ENCODE measurements at regions not wholly inside any gene's neighbourhood (a gene's known extent, or its start where the extent isn't known, plus 50 kb on each side); places are given as distances from the start of the nearest gene placed in this dataset.

DNA sequence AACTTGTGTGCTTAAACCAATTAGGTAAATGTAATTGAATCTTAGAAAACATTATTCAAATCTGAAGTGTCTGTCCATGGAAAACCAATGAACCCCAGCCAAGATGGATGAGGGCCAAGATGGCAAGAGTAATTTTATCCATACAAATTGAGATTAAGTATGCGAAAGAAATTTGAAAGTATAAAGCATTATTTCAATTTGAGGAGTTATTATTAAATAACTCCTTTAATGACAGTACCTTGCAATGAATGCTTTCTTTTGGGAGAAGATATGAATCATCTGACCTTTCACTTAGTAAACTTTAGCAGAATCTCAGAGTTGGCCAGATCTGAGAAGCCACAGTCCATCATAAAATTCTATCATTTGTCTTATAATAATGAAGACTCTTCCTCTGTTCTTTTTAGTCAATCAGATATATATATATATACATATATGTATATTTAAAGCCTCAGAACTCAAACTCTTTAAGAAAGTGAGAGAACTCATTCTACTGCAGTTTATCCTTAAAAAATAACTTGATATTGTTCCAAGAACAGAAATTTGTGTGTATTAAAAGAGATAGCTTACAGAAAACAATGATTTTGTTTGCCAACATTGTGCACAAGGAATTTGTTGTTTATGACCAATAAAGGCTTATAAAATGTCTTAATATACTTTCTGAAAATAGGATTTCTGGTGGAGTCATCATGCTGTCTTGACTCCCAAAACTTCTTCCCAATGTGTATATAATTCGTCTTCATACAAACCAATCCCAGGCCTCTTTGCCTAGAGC is 434.8 kb upstream of the THBS1 start:
- peaks cover 0 to 5% of the 10 kb centered on the region in 2 donors for H3K27me3 Mint-ChIP-seq
- ATAC-seq (replicated peaks) (no peak), DNase-seq (no peak)
- no peak overlapping the region for H3K27ac Mint-ChIP-seq
- peaks cover 0 to 2% of the 10 kb centered on the region in 2 donors for H3K9me3 Mint-ChIP-seq
- no peak overlapping the region for H3K4me3 Mint-ChIP-seq
- H3K4me1 Mint-ChIP-seq: peaks cover 0 to 5% of the 10 kb centered on the region in 2 donors
- H3K36me3 Mint-ChIP-seq: no peaks in the 10 kb centered on the region

GRCh38 chr15:39149636-39150150 is 431.2 kb upstream of the THBS1 start:
- Mint-ChIP-seq H3K27ac (no peak overlapping the region), H3K27me3 (peaks cover 0 to 8% of the 10 kb centered on the region in 2 donors), H3K36me3 (no peaks in the 10 kb centered on the region), H3K4me3 (no peak overlapping the region), H3K4me1 (no peaks in the 10 kb centered on the region), H3K9me3 (no peaks in the 10 kb centered on the region)
- ATAC-seq (replicated peaks) (no peak), DNase-seq (no peak)

DNA sequence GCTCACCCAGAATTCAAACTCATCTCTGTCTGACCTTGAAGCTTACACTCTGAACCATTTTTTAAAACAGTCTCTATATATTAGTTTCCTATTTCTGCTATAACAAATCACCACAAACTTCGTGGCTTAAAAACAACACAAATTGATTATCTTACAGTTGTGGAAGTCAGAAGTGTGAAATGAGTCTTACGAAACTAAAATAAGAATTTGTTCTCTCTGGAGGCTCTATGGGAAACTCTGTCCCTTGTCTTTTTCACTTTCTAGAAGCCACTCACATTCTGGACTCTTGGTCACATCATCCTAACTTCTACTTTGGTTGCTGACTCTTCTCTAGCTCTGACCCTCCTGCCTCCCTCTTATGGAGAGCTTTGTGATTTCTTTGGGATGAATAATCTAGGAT is 429.3 kb upstream of the THBS1 start:
- Mint-ChIP-seq H3K36me3 (no peaks in the 10 kb centered on the region), H3K27me3 (peaks cover 0 to 10% of the 10 kb centered on the region in 2 donors), H3K4me1 (no peaks in the 10 kb centered on the region), H3K9me3 (no peaks in the 10 kb centered on the region), H3K27ac (no peak overlapping the region), H3K4me3 (no peak overlapping the region)
- ATAC-seq (replicated peaks) (no peak), DNase-seq (no peak)

- no peaks in the 10 kb centered on the region for H3K36me3 Mint-ChIP-seq
- H3K27me3 Mint-ChIP-seq: peaks cover 0 to 10% of the 10 kb centered on the region in 2 donors
- ATAC-seq (replicated peaks): no peak
- no peaks in the 10 kb centered on the region for H3K9me3 Mint-ChIP-seq
- DNase-seq: no peak
- H3K27ac Mint-ChIP-seq: no peak overlapping the region
- H3K4me1 Mint-ChIP-seq: no peaks in the 10 kb centered on the region
- H3K4me3 Mint-ChIP-seq: no peak overlapping the region
Measured at GRCh38 chr15:39153058-39153714, 427.7 kb upstream of the THBS1 start.

DNA sequence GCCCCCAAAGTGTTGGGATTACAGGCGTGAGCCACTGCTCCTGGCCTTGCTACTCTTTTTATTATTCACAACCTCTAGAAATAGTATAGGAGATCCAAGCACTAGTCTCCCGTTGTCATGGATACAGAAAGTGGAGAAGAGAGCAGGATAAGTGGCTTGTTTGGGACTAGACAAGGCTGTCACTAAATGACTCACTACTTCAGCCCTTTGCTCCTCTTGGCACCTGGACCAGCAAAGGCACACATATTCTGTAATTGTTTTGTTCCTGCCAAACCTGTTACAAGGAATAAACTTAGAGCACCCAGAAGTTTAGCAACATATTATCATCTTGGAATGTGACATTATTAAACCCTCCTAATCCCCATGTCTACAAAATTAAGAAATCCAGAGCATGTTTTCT is 427.2 kb upstream of the THBS1 start:
- Mint-ChIP-seq H3K4me1 (no peaks in the 10 kb centered on the region), H3K36me3 (no peaks in the 10 kb centered on the region), H3K27ac (no peak overlapping the region), H3K9me3 (no peaks in the 10 kb centered on the region), H3K4me3 (no peak overlapping the region), H3K27me3 (peaks cover 0 to 10% of the 10 kb centered on the region in 2 donors)
- no peak for DNase-seq
- ATAC-seq (replicated peaks): no peak

DNA sequence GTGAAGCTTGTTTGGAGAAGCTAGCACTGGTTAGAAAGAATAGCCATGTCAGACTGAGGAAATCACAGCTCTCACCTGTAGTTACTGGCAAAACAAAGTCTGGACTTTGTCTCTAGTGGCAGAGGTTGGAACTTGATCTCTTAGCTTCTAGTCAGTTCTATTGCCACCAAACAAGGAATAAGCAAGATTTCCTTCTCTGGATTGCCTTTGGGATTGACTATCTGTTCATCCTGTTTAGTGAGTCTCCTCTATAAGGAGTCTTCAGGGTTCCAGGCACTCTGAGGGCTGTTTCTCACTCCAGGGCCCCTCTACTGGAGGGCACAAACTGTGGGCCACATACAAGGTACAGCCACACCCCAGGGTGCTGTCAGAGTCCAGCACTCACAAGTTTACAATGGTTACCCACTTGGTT is 426.6 kb upstream of the THBS1 start:
- Mint-ChIP-seq H3K4me3 (no peak overlapping the region), H3K4me1 (no peaks in the 10 kb centered on the region), H3K27ac (no peak overlapping the region), H3K36me3 (no peaks in the 10 kb centered on the region), H3K9me3 (no peaks in the 10 kb centered on the region), H3K27me3 (peaks cover 0 to 10% of the 10 kb centered on the region in 2 donors)
- no peak for ATAC-seq (replicated peaks)
- DNase-seq: no peak

DNA sequence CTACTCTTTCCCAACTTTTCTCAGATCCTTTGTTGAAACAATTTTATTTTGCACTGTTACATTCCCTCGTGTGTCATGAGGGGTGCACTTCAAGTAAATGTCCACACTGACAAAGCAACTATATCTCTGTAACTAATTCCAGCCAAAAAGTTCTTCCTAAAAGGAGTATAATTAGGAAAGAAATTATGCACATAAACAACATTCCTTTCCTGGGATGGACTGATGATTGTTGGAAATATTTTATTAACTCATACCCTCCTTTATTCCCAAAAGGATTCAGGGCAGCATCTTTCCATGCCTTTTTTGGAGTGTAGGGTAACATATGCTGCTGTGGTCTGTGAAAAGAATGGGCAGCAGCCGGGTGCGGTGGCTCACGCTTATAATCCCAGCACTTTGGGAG is 426.1 kb upstream of the THBS1 start:
- no peaks in the 10 kb centered on the region for H3K4me1 Mint-ChIP-seq
- ATAC-seq (replicated peaks) (no peak), DNase-seq (no peak)
- no peak overlapping the region for H3K4me3 Mint-ChIP-seq
- no peaks in the 10 kb centered on the region for H3K36me3 Mint-ChIP-seq
- no peaks in the 10 kb centered on the region for H3K9me3 Mint-ChIP-seq
- no peak overlapping the region for H3K27ac Mint-ChIP-seq
- H3K27me3 Mint-ChIP-seq: peaks cover 0 to 7% of the 10 kb centered on the region in 2 donors

DNA sequence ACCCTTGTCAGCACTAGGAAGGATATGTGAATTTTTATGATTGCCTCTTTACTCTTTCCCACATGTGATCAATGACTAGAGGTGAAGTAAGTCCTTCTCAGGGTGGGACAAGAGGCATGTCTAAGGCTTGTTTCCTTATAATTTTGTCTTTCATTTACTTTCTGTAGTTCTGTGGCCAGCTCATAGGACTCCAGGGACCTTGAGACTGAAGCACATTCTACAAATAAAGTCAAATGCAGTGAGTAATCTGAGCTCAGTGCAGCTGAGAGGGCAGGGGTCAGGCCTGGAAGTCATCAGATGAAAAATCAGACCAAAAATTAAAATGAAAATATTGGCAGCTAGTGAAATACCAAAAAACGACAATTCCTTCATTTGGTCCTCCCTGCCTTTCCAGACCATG is 424.7 kb upstream of the THBS1 start:
- ATAC-seq (replicated peaks) (no peak), DNase-seq (no peak)
- no peaks in the 10 kb centered on the region for H3K9me3 Mint-ChIP-seq
- H3K27me3 Mint-ChIP-seq: peaks cover 0 to 5% of the 10 kb centered on the region in 2 donors
- no peak overlapping the region for H3K27ac Mint-ChIP-seq
- no peaks in the 10 kb centered on the region for H3K4me1 Mint-ChIP-seq
- H3K36me3 Mint-ChIP-seq: no peaks in the 10 kb centered on the region
- no peak overlapping the region for H3K4me3 Mint-ChIP-seq

- no peaks in the 10 kb centered on the region for H3K4me1 Mint-ChIP-seq
- no peak for ATAC-seq (replicated peaks)
- no peak overlapping the region for H3K27ac Mint-ChIP-seq
- no peak overlapping the region for H3K4me3 Mint-ChIP-seq
- DNase-seq: no peak
- H3K36me3 Mint-ChIP-seq: no peaks in the 10 kb centered on the region
- peaks cover 0 to 5% of the 10 kb centered on the region in 2 donors for H3K27me3 Mint-ChIP-seq
- peaks cover 0 to 2% of the 10 kb centered on the region in 2 donors for H3K9me3 Mint-ChIP-seq
Measured at GRCh38 chr15:39156646-39157250, 424.1 kb upstream of the THBS1 start.

- H3K4me1 Mint-ChIP-seq: no peaks in the 10 kb centered on the region
Measured at GRCh38 chr15:39157882-39158281, 423.0 kb upstream of the THBS1 start.

GRCh38 chr15:39159833-39160232 is 421.0 kb upstream of the THBS1 start:
- Mint-ChIP-seq H3K4me3 (no peak overlapping the region), H3K27me3 (peaks cover 0 to under 1% of the 10 kb centered on the region in 2 donors), H3K9me3 (peaks cover 0 to 7% of the 10 kb centered on the region in 2 donors), H3K27ac (no peak overlapping the region), H3K36me3 (no peaks in the 10 kb centered on the region), H3K4me1 (no peaks in the 10 kb centered on the region)
- ATAC-seq (replicated peaks): no peak
- DNase-seq: no peak

More at GRCh38 chr15:39157882-39158281, 423.0 kb upstream of the THBS1 start:
- no peak for ATAC-seq (replicated peaks)
- DNase-seq: no peak
- H3K36me3 Mint-ChIP-seq: no peaks in the 10 kb centered on the region
- no peak overlapping the region for H3K4me3 Mint-ChIP-seq
- peaks cover 0 to 5% of the 10 kb centered on the region in 2 donors for H3K9me3 Mint-ChIP-seq
- peaks cover 0 to 5% of the 10 kb centered on the region in 2 donors for H3K27me3 Mint-ChIP-seq
- H3K27ac Mint-ChIP-seq: no peak overlapping the region

GRCh38 chr15:39161096-39161495 is 419.8 kb upstream of the THBS1 start:
- Mint-ChIP-seq H3K27ac (no peak overlapping the region), H3K36me3 (no peaks in the 10 kb centered on the region), H3K4me3 (no peak overlapping the region), H3K9me3 (peaks cover 0 to 7% of the 10 kb centered on the region in 2 donors), H3K4me1 (no peaks in the 10 kb centered on the region), H3K27me3 (no peaks in the 10 kb centered on the region)
- ATAC-seq (replicated peaks) (no peak), DNase-seq (no peak)

DNA sequence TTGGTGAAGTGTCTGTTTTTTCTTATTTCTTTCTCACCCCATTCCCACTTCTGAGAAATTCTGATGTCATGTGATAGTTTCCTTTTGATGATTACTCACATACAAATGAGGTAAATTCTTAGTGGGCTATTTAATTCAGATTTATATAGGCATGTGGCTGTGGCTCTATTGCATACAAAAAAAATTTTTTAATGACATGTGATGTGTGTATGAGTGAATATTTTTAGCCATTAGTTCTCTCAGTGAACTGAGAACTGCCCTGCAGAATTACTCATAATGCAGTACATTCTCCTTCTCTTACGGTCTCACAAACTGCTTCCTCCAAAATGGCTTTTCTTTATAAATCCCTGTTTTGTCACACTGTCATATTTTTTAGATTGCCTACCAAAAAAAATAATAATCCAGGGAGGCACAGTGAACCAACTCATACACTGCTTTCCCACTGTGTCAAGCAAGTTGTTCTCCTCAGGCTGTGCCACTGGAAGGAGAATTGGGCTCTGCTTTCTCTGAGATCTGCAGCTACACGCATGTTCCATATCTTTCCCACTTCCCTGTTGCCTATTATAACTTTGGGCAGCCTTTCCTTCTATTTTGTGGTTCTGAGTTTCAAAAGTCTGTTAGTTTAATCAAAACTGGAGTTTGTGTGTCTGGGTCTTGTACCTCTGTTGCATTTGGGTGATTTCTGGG is 415.7 kb upstream of the THBS1 start:
- Mint-ChIP-seq H3K9me3 (peaks cover 0 to 7% of the 10 kb centered on the region in 2 donors), H3K27me3 (no peaks in the 10 kb centered on the region), H3K4me3 (no peak overlapping the region), H3K27ac (no peak overlapping the region), H3K4me1 (no peaks in the 10 kb centered on the region), H3K36me3 (no peaks in the 10 kb centered on the region)
- ATAC-seq (replicated peaks) (no peak), DNase-seq (no peak)

All from stimulated activated naive B cell treated with anti-CD40 and anti-IgM and Interleukin-4, amounts not matched to agents 10 μg/mL and 1 μg/mL and 100 μg/mL, for 72 hours (primary cell).